ENCODE measurements at regions not wholly inside any gene's neighbourhood (a gene's known extent, or its start where the extent isn't known, plus 50 kb on each side); places are given as distances from the start of the nearest gene placed in this dataset.

- intact Hi-C loops (cut with micrococcal nuclease): no loop called here
- RAD21 ChIA-PET (ENCODE audit: low non-redundant PET in 1 of 2, low total read pairs in 2 of 2, uncharacterized antibody in 2 of 2, unreplicated experiment in 2 of 2): no interaction called here
- no peaks in the 10 kb centered on the region for H3K36me3 ChIP-seq (ENCODE audit: control insufficient read depth in 1 of 2, insufficient read depth in 2 of 2, low read length in 2 of 2)
- H3K9ac ChIP-seq (ENCODE audit: low read length): no peak overlapping the region
- no peak overlapping the region for H3K4me3 ChIP-seq (replicated peaks in 1 of 2; ENCODE audit: low read depth in 1 of 2, low read length in 2 of 2)
- H3K4me2 ChIP-seq (ENCODE audit: low read length): no peak overlapping the region
- TF ChIP-seq, protein P1, sequence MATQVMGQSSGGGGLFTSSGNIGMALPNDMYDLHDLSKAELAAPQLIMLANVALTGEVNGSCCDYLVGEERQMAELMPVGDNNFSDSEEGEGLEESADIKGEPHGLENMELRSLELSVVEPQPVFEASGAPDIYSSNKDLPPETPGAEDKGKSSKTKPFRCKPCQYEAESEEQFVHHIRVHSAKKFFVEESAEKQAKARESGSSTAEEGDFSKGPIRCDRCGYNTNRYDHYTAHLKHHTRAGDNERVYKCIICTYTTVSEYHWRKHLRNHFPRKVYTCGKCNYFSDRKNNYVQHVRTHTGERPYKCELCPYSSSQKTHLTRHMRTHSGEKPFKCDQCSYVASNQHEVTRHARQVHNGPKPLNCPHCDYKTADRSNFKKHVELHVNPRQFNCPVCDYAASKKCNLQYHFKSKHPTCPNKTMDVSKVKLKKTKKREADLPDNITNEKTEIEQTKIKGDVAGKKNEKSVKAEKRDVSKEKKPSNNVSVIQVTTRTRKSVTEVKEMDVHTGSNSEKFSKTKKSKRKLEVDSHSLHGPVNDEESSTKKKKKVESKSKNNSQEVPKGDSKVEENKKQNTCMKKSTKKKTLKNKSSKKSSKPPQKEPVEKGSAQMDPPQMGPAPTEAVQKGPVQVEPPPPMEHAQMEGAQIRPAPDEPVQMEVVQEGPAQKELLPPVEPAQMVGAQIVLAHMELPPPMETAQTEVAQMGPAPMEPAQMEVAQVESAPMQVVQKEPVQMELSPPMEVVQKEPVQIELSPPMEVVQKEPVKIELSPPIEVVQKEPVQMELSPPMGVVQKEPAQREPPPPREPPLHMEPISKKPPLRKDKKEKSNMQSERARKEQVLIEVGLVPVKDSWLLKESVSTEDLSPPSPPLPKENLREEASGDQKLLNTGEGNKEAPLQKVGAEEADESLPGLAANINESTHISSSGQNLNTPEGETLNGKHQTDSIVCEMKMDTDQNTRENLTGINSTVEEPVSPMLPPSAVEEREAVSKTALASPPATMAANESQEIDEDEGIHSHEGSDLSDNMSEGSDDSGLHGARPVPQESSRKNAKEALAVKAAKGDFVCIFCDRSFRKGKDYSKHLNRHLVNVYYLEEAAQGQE (IDR thresholded peaks at IDR 0.05; ENCODE audit: low read depth): no peak
- TF ChIP-seq SIN3A (IDR thresholded peaks at IDR 0.05; ENCODE audit: low read depth) (no peak), EZH2phosphoT487 (IDR thresholded peaks at IDR 0.05; ENCODE audit: borderline replicate concordance) (no peak), ZNF274 (IDR thresholded peaks at IDR 0.05; ENCODE audit: low read depth, low read length) (no peak)
- H3K9me2 ChIP-seq (ENCODE audit: insufficient read depth): no peaks in the 10 kb centered on the region
- ATAC-seq (no peak), DNase-seq (ENCODE audit: low read depth, low spot score) (no peak)
- no peaks in the 10 kb centered on the region for H4K20me1 ChIP-seq (ENCODE audit: insufficient read depth)
- no peaks in the 10 kb centered on the region for H3K27me3 ChIP-seq (ENCODE audit: insufficient read depth, low read length)
- BruUV-seq (replicated peaks): no TSS peak
- no peak overlapping the region for H2AFZ ChIP-seq (ENCODE audit: low read depth, low read length, poor library complexity, severe bottlenecking)
- POLR2A ChIA-PET: no interaction called here
- CTCF ChIA-PET: no interaction called here
- H3K27ac ChIP-seq (ENCODE audit: low read depth, low read length): no peak overlapping the region
- no peaks in the 10 kb centered on the region for H3K79me2 ChIP-seq (ENCODE audit: insufficient read depth, low read length)
- peaks cover 6 to 13% of the 10 kb centered on the region in 2 experiments; a peak in 2 of 4 replicates for H3K9me3 ChIP-seq (ENCODE audit: control insufficient read depth in 1 of 2, insufficient read depth in 1 of 2, low read depth in 1 of 2, low read length in 2 of 2)
- H3K4me1 ChIP-seq (ENCODE audit: control insufficient read depth in 1 of 2, insufficient read depth in 2 of 2, low read length in 2 of 2): no peaks in the 10 kb centered on the region
Measured at GRCh38 chr9:103362986-103363385, 367.9 kb downstream of the CYLC2 start.

DNA sequence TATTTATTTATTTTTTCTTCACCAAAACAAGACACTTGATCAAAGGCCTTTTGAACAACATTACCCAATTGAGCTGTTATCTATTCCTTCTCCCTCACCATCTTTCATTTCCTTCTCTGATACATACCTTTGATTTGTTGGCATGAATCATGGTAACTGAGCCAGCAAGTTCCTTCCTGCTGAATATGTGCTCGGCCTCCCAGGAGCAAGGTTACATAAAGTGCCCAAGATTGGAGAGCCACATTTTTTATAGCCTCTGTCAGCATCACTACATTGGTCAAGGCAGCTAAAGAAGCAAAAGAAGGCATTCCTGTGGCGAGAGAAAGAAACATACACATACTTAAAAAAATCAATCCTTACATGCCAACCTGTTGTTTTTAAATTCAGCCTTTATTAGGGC is 369.6 kb downstream of the CYLC2 start:
- no peak overlapping the region for H3K9ac ChIP-seq (ENCODE audit: low read length)
- H3K9me3 ChIP-seq (ENCODE audit: control insufficient read depth in 1 of 2, insufficient read depth in 1 of 2, low read depth in 1 of 2, low read length in 2 of 2): peaks cover 7 to 10% of the 10 kb centered on the region in 2 experiments; a peak in 2 of 4 replicates
- H2AFZ ChIP-seq (ENCODE audit: low read depth, low read length, poor library complexity, severe bottlenecking): no peak overlapping the region
- H3K27me3 ChIP-seq (ENCODE audit: insufficient read depth, low read length): no peaks in the 10 kb centered on the region
- H3K36me3 ChIP-seq (ENCODE audit: control insufficient read depth in 1 of 2, insufficient read depth in 2 of 2, low read length in 2 of 2): no peaks in the 10 kb centered on the region
- ChIA-PET RAD21 (ENCODE audit: low non-redundant PET in 1 of 2, low total read pairs in 2 of 2, uncharacterized antibody in 2 of 2, unreplicated experiment in 2 of 2) (no interaction called here), CTCF (no interaction called here), POLR2A (no interaction called here)
- no peaks in the 10 kb centered on the region for H3K79me2 ChIP-seq (ENCODE audit: insufficient read depth, low read length)
- no peak for DNase-seq (ENCODE audit: low read depth, low spot score)
- intact Hi-C loops (cut with micrococcal nuclease): no loop called here
- no peaks in the 10 kb centered on the region for H4K20me1 ChIP-seq (ENCODE audit: insufficient read depth)
- no peaks in the 10 kb centered on the region for H3K9me2 ChIP-seq (ENCODE audit: insufficient read depth)
- H3K4me1 ChIP-seq (ENCODE audit: control insufficient read depth in 1 of 2, insufficient read depth in 2 of 2, low read length in 2 of 2): no peaks in the 10 kb centered on the region
- no peak for ATAC-seq
- no TSS peak for BruUV-seq (replicated peaks)
- no peak overlapping the region for H3K4me3 ChIP-seq (replicated peaks in 1 of 2; ENCODE audit: low read depth in 1 of 2, low read length in 2 of 2)
- H3K27ac ChIP-seq (ENCODE audit: low read depth, low read length): no peak overlapping the region
- no peak overlapping the region for H3K4me2 ChIP-seq (ENCODE audit: low read length)
- TF ChIP-seq RAD21 (IDR thresholded peaks at IDR 0.05; ENCODE audit: low read depth) (no peak), SRF (IDR thresholded peaks at IDR 0.05; ENCODE audit: low read depth) (no peak), SP1 (IDR thresholded peaks at IDR 0.05; ENCODE audit: low read depth) (no peak), SIN3A (IDR thresholded peaks at IDR 0.05; ENCODE audit: low read depth) (no peak), EZH2 (IDR thresholded peaks at IDR 0.05) (no peak), CEBPB (IDR thresholded peaks at IDR 0.05; ENCODE audit: low read depth) (no peak), YY1 (IDR thresholded peaks at IDR 0.05; ENCODE audit: extremely low read depth, insufficient replicate concordance, low read depth, low read length) (no peak), TCF7L2 (IDR thresholded peaks at IDR 0.05; ENCODE audit: borderline replicate concordance, extremely low read depth, insufficient read depth, insufficient read length) (no peak), EZH2phosphoT487 (IDR thresholded peaks at IDR 0.05; ENCODE audit: borderline replicate concordance) (no peak), ZNF274 (IDR thresholded peaks at IDR 0.05; ENCODE audit: low read depth, low read length) (no peak), POLR2AphosphoS5 (IDR thresholded peaks at IDR 0.05; ENCODE audit: low read depth, low read length) (no peak), ELF1 (IDR thresholded peaks at IDR 0.05; ENCODE audit: borderline replicate concordance, low read depth) (no peak), POLR2A (IDR thresholded peaks at IDR 0.05; ENCODE audit: borderline replicate concordance, extremely low read depth, insufficient read depth, insufficient read length) (no peak)
- TF ChIP-seq, protein P2, sequence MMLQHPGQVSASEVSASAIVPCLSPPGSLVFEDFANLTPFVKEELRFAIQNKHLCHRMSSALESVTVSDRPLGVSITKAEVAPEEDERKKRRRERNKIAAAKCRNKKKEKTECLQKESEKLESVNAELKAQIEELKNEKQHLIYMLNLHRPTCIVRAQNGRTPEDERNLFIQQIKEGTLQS (IDR thresholded peaks at IDR 0.05): no peak
- TF ChIP-seq, protein P3, sequence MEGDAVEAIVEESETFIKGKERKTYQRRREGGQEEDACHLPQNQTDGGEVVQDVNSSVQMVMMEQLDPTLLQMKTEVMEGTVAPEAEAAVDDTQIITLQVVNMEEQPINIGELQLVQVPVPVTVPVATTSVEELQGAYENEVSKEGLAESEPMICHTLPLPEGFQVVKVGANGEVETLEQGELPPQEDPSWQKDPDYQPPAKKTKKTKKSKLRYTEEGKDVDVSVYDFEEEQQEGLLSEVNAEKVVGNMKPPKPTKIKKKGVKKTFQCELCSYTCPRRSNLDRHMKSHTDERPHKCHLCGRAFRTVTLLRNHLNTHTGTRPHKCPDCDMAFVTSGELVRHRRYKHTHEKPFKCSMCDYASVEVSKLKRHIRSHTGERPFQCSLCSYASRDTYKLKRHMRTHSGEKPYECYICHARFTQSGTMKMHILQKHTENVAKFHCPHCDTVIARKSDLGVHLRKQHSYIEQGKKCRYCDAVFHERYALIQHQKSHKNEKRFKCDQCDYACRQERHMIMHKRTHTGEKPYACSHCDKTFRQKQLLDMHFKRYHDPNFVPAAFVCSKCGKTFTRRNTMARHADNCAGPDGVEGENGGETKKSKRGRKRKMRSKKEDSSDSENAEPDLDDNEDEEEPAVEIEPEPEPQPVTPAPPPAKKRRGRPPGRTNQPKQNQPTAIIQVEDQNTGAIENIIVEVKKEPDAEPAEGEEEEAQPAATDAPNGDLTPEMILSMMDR (IDR thresholded peaks at IDR 0.05 in 2 of 3, conservative IDR thresholded peaks at IDR 0.05 in 1 of 3; ENCODE audit: borderline replicate concordance in 1 of 3, insufficient read depth in 1 of 3, low read depth in 2 of 3, low read length in 2 of 3): no peak
